ENCODE measurements at regions not wholly inside any gene's neighbourhood (a gene's known extent, or its start where the extent isn't known, plus 50 kb on each side); places are given as distances from the start of the nearest gene placed in this dataset.

GRCh38 chr3:146854523-146854922, 249.4 kb upstream of the PLSCR5 start:
- DNase-seq (ENCODE audit: extremely low read depth, low read depth) = no peak

DNA sequence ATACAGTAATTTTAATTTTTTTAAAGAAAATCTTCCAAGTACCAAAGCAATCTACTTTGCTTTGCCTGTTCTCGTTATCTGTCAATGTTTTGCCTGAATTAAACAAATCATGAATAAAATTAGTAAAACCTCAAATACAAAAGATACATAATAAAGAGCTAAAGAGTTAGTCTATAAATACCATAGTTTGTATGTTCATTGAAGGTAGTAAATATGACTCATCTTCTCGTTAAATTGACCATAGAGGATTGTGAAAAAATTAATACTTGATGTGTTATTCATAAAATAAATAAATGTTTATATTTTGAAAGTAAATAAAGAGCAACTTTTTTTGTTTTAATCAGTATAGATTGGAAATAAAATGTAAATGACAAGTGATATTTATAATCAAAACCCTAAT, 246.5 kb upstream of the PLSCR5 start:
- DNase-seq (ENCODE audit: extremely low read depth, low read depth) = no peak

DNA sequence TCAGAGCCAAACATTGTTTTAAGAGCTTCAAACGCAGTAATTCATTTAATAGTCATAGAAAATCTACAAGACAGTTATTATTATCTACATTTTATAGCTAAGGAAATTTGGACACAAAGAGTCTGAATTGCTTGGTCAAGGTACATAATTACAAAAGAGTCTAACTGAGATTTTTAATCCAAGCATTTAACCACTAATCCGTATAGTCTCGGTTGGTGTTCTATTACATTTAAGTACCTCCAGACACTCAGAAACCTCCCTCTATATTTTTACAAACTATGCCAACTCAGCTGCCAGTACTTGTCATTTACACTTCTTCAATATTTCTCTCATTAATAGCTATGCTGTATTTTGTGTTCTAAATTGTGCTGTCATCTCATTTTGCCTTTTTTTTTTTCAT, 240.2 kb upstream of the PLSCR5 start:
- no peak for DNase-seq (ENCODE audit: extremely low read depth, low read depth)

DNA sequence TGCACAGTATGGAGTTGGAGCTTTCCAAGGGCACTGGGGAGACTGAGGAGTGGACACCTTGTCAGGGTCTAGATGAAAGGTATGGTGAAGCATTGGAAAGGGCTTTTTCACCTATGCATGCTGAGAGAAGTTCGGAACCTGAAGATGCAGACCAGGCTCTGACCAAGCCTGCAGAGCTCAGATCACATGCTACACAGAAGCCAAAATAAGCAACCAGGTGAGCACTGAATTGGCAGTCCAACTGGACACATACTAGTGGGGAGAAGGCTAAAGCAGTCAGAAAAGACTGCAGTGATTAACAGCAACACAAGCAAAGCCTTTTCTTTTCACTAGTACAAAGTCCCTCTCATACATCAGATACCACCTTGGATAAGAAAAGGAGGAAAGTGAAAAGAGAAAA, 238.3 kb upstream of the PLSCR5 start:
- no peak for DNase-seq (ENCODE audit: extremely low read depth, low read depth)

GRCh38 chr3:146839727-146840375, 234.7 kb upstream of the PLSCR5 start:
- no peak for DNase-seq (ENCODE audit: extremely low read depth, low read depth)

GRCh38 chr3:146838221-146838620, 233.1 kb upstream of the PLSCR5 start:
- no peak for DNase-seq (ENCODE audit: extremely low read depth, low read depth)

DNA sequence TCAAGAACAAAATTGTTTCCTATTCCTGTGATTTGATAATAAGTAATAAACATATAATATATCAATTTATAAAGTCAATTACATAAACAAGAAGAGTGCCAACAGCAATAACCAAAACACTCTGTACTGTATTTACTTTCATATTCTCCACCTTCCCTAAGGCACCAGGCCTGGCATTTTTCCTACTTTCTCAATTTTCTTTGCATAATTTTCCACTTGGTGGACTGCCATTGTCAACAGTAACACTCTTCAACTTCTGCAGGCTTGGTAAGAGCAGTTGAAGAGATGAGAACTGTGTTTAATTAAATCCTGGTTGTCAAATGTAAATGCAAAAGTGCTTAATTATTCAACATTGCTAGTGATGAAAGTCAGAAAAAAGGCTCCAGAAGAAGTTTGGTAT, 229.8 kb upstream of the PLSCR5 start:
- DNase-seq (ENCODE audit: extremely low read depth, low read depth) = no peak

DNA sequence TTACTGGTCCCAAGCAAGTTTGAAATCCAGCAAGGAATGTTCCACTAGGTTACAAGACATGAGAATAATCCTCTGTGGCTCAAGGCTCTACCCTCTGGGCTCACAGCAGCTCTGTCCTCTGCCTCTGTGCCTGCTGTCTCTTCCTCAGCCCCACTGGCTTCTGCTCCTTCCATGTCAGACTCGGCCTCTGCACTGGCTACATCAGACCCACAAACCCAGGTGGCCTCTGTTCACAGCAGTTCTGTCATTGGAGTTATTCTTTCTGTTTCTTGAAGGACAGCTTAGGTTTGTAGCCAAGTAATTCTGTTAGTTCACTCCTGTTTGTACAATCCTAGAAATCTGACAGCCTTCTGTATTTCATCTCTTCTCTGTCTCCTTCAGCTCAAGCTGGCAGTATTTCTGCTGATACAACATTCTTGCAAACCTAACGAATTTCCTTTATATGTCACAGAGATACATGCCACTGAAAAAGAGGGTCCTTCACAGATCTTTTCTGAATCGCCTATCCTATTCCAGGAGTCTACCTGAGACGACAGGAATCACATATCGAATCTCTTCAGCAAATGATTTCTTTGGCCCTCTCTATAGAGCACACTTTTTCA, 227.8 kb upstream of the PLSCR5 start:
- no peak for DNase-seq (ENCODE audit: extremely low read depth, low read depth)

GRCh38 chr3:146831659-146832058, 226.5 kb upstream of the PLSCR5 start:
- DNase-seq (ENCODE audit: extremely low read depth, low read depth) = no peak

DNA sequence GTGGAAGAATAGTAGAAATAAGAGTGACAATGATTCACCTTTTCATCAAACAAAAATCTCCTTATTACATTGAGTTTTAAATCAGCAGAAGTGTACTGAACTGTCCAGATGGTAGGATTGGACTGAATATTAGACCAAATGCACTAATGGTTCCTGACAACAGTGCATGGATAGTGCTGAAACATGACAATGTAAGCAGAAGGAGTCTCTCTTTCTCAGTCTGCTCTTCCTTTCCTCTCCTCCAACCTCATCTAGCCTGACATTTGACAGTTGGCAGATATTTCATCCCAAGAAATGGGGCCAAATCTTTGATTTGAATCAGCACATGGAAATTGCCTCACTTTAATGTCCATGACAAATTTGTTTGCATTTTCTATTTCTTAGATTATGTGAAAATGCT, 225.1 kb upstream of the PLSCR5 start:
- no peak for DNase-seq (ENCODE audit: extremely low read depth, low read depth)

DNA sequence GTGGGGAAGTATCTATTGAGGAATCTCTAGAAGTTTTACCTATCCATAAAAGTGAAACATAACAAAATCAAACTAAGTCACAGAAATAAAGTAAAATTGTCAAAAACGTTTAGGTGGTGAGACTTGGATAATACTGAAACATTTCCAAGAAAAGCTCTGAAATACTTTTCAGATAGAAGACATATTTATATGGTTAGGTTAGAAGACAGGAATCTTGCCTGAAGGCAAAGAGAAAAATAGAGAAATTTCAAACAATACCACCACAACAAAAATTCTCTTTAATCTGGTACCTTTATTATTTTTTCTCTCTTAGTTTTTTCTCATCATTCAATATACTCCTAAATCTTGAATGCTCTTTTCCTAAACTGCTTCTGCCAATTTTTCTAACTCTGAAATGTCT, 222.7 kb upstream of the PLSCR5 start:
- DNase-seq (ENCODE audit: extremely low read depth, low read depth) = no peak

GRCh38 chr3:146823622-146824021, 218.5 kb upstream of the PLSCR5 start:
- no peak for DNase-seq (ENCODE audit: extremely low read depth, low read depth)

GRCh38 chr3:146818866-146819265, 213.7 kb upstream of the PLSCR5 start:
- no peak for DNase-seq (ENCODE audit: extremely low read depth, low read depth)

DNA sequence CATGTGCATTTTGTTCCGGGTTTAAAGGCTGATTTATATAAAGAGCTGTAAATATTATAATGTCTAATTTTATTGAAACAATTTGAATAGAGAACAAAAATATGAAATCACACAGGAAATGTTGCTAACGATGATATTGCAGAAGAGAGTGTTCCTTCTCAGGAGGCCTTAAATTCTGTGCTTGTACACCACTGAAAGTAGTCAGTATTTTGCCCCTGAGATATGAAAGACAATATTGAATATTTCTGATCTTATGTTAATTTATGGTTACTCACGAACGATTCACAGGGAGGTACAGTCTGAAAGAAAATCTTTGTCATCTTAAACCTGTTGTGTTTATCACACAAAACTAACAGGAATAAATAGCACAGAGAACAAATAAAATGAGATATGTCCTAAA, 213.2 kb upstream of the PLSCR5 start:
- no peak for DNase-seq (ENCODE audit: extremely low read depth, low read depth)

DNA sequence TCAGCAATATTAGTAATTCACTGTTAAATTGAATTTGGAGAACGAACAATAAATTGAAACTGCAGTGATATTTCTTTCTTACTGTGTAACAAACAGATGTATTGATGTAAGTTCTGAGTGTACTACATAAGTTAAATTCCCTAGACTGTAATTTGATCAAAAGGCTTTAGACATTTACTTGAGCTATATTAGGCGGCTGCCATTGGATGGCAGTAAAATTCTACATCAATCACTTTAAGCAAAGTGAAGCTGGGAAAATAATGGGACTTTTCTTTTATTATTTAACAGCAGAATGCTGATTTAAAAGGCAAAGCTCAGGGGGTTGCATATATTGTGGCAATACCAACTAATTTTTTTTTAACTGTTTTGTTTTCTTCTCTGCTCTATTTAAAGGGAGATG, 212.6 kb upstream of the PLSCR5 start:
- peak; percentile 24 for DNase-seq (ENCODE audit: extremely low read depth, low read depth)

DNA sequence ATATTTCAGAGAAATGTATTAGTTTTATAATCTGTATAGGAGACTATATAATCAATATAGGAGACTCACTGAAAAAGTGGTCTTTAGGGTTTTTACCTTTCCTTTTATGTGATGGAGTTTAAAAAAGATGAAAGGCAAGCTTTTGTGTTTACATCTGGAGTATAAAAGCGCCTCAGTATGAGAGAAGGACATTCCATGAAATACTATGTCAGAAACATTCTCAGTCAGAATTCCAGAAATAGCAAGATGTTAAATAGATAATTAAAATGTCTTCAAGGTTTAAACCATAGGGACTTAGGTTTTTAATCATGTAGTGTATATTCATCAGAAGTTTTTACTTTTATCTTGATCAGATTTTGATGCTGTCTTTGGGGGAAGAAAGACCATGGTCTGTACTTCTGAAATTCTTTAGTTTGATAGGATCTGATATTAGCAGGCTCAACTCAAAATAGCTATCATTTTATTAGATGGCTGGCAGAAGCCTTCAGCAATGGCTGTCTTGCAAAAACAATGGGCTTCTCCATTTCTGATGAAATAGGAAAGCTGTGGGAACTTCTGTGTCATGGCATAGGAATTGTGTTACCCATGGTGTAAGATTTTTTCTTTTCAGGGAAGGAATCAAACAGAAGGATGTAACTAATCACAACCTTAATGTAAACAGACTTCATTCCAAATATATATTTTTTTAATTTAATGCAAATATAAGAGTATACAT, 209.6 kb upstream of the PLSCR5 start:
- no peak for DNase-seq (ENCODE audit: extremely low read depth, low read depth)

DNA sequence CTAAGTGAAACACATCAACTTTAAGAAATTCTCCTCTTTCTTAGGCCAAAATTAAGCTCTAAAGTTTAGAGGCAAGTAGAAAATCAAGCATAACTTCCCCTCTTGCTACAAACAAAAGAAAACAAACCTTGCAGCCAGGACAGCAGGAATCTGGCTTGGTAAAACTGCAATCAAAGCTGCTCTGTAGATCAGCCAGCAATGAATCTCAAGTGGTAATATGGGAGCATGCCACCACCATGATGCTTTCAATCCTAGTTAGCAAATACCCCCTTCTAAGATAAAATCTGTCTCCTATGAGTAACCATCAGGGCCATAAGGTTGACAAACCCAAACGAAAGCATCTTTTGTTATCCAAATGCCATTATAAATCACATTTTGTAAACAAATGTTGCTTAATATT, 208.3 kb upstream of the PLSCR5 start:
- no peak for DNase-seq (ENCODE audit: extremely low read depth, low read depth)

DNA sequence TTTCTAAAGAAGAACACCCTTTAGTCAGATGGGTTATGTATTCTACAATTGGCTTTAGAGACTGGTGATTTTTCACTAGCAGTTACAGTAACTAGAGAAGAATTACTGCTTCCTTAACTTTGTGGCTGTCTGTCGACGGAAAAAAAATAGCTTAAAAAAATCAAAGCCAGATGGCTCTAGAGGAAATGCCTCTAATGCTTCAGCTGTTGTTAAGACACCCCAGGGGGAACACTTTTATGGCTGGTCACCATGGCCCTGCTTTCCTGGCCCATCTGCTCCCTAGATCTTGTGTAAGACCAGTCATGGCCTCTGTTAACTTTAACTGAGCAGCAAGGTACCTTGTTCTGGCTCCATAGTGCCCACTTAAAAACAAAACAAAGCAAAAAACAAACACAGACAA, 198.6 kb upstream of the PLSCR5 start:
- DNase-seq (ENCODE audit: extremely low read depth, low read depth) = no peak

GRCh38 chr3:146801492-146801891, 196.3 kb upstream of the PLSCR5 start:
- no peak for DNase-seq (ENCODE audit: extremely low read depth, low read depth)

GRCh38 chr3:146800484-146800883, 195.3 kb upstream of the PLSCR5 start:
- no peak for DNase-seq (ENCODE audit: extremely low read depth, low read depth)

- DNase-seq (ENCODE audit: extremely low read depth, low read depth) = no peak
Observed at GRCh38 chr3:146796078-146796477, 190.9 kb upstream of the PLSCR5 start.

DNA sequence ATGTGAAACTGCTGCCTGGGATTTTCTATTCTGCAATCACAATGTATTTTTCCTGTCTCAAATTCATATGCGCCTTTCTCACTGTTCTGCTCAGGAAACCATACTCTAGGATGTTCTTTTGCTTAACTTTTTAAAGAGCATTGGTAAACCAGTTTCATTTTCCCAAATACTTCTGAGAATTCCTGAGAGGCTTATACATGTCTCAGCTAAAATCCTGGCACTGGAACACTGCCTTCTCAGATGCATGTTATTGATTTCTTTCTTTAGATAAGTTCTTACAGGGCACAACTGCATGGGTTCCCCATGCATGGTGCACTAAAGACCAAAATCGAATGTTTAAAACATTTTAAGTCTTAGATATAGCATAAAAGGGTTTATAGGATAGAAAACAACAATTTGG, 178.3 kb upstream of the PLSCR5 start:
- no peak for DNase-seq (ENCODE audit: extremely low read depth, low read depth)

Measured in NCI-H460 (cell line).